SJSA1 (cell line): ENCODE measurements at regions not wholly inside any gene's neighbourhood (a gene's known extent, or its start where the extent isn't known, plus 50 kb on each side); places are given as distances from the start of the nearest gene placed in this dataset.
"Not testable (repeated sequence)": the region's sequence is repeated elsewhere in the genome, so short reads cannot be mapped to it uniquely, and the experiment has no call there.

ENCODE experiments used
- DNase-seq, 2 experiments: peaks; one replicate each; pipeline ENCODE4 v3.0.0-alpha.2; 2015 to 2020; ENCODE audit warnings: low spot score in 2 of 2, low read depth in 1 of 2
- H3K27ac ChIP-seq: fragments of 250-450 bp; sonication (Bioruptor Pico); 2 replicates; pipeline ENCODE4 v1.5.1; 2020; ENCODE audit warnings: mild to moderate bottlenecking, moderate library complexity
- H3K27me3 ChIP-seq: fragments of 250-450 bp; sonication (Bioruptor Pico); replicated peaks from 2 replicates; pipeline ENCODE4 v1.5.1; 2020; ENCODE audit warnings: mild to moderate bottlenecking, moderate library complexity
- H3K36me3 ChIP-seq: fragments of 250-450 bp; sonication (Bioruptor Pico); 2 replicates; pipeline ENCODE4 v1.5.1; 2020; ENCODE audit warnings: mild to moderate bottlenecking
- H3K4me1 ChIP-seq: fragments of 250-450 bp; sonication (Bioruptor Pico); replicated peaks from 2 replicates; pipeline ENCODE4 v1.6.1; 2021; ENCODE audit warnings: mild to moderate bottlenecking
- H3K4me3 ChIP-seq: fragments of 250-450 bp; sonication (Bioruptor Pico); 2 replicates; pipeline ENCODE4 v1.5.1; 2020; ENCODE audit warnings: mild to moderate bottlenecking
- H3K9me3 ChIP-seq: fragments of 250-450 bp; sonication (Bioruptor Pico); replicated peaks from 2 replicates; pipeline ENCODE4 v1.5.1; 2020; ENCODE audit warnings: mild to moderate bottlenecking

DNA sequence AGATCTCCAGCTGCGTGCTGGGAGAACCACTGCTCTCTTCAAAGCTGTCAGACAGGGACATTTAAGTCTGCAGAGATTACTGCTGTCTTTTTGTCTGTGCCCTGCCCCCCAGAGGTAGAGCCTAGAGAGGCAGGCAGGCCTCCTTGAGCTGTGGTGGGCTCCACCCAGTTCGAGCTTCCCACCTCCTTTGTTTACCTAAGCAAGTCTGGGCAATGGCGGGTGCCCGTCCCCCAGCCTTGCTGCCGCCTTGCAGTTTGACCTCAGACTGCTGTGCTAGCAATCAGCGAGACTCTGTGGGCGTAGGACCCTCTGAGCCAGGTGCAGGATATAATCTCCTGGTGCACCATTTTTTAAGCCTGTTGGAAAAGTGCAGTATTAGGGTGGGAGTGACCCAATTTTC lies 128.6 kb downstream of the ACTR3 start:
- H3K27ac ChIP-seq, H3K9me3 ChIP-seq, DNase-seq, H3K4me3 ChIP-seq, H3K4me1 ChIP-seq, H3K27me3 ChIP-seq, H3K36me3 ChIP-seq: not testable (repeated sequence)

DNA sequence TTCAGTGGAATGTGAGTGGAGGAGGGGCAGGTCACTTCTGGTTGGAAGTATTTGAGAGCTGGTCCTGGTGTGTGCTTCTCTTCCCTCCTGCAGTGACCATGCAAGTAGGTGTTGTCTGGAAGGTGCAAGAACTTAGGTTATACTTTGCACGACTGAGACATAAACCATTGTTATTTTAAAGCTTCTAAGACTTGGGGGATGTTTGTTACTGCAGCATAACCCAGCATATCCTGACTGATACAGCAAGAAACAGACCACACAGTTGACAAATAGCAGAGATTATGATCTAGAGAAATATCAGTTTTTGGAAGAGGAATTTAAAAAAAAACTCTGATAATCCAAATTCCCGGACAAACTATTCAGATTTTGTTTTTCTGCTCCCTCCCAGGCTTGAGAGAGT lies 130.8 kb downstream of the ACTR3 start:
- no peak for DNase-seq
- no peak overlapping the region for H3K27ac ChIP-seq
- H3K4me1 ChIP-seq: peaks cover 3% of the 10 kb centered on the region; the same call in 1 of the 2 replicates
- 0 out of 2 replicates have a peak, but pooled peaks cover 3% of the 10 kb centered on the region for H3K9me3 ChIP-seq
- H3K4me3 ChIP-seq: no peak overlapping the region
- H3K27me3 ChIP-seq: no peaks in the 10 kb centered on the region; the same call in 1 of the 2 replicates
- H3K36me3 ChIP-seq: no peaks in the 10 kb centered on the region

DNA sequence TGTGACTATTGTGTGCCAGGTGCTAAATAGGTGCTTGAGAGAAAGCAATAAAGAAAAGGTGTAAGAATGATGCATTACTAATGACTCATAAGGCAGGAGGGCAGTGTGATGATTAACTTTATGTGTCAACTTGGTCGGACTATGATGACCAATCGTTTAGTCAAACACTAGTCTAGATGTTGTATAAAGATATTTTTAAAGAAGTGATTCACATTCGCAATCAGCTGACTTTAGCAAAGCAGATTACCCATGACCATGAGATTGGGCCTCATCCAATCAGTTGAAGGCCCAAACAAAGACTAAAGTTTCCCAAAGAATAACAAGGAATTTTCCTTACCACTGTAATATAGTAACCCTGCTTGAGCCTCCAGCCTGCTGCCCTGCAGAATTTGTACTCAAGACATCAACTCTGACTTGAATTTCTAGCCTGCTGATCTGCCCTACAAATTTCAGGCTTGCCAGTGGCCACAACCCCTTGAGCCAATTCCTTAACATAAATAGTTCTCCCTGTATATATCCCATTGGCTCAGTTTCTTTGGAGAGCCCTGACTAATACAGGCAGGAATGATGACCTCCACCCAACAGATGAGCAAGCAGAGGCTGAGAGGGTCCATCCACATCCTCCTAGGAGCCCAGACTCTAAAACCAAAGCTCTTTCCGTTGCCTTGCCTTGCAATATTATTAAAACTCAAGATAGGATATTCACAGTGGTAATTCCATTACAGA lies 132.6 kb downstream of the ACTR3 start:
- H3K27ac ChIP-seq: no peak overlapping the region
- H3K4me1 ChIP-seq: peaks cover 3% of the 10 kb centered on the region; the same call in 1 of the 2 replicates
- 0 out of 2 replicates have a peak, but pooled peaks cover 3% of the 10 kb centered on the region for H3K9me3 ChIP-seq
- no peak overlapping the region for H3K4me3 ChIP-seq
- H3K36me3 ChIP-seq: no peaks in the 10 kb centered on the region
- H3K27me3 ChIP-seq: no peaks in the 10 kb centered on the region; the same call in 1 of the 2 replicates
- DNase-seq: peak in 1 of 2 experiments; percentile 34

DNA sequence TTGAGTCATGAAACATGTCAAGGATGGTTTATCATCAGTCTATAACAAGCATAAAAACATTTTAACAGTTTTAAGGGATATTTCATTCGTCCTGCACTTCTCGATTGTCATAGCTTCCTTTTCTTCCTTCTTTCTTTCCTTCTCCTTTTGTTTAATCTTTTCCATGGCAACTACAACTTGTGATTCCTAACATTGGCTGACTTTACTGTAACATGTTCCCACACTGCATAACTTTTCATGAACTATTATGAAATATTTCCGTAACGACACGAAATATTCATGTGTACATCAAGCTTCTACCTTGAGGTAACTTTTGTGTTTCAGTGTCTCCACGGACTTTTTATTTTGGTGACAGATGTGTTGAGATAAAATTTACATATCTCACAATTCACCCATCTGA lies 134.4 kb downstream of the ACTR3 start:
- no peak for DNase-seq
- H3K27ac ChIP-seq: no peak overlapping the region
- H3K4me3 ChIP-seq: no peak overlapping the region
- peaks cover 3% of the 10 kb centered on the region; the same call in 1 of the 2 replicates for H3K4me1 ChIP-seq
- no peaks in the 10 kb centered on the region for H3K36me3 ChIP-seq
- H3K27me3 ChIP-seq: no peaks in the 10 kb centered on the region; the same call in none of the 2 replicates
- H3K9me3 ChIP-seq: 0 out of 2 replicates have a peak, but pooled peaks cover 3% of the 10 kb centered on the region

DNA sequence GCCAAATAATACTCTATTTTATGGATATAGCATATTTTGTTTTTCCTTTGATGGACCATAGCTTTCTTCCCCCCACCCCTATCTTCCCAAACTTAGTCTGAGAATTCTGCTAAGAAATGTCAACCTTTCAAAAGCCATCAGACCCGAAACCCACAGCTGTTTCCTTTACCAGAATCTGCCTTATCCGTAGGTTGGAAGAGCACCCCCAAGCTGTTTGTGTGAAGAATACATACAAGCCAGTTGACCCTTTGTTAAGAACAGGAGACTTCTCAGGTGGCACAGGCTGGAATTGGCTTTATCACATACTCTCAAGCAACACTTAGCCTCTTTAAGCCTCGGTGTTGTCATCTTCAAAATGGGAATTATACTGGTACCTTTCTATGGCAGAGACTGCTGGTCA lies 135.1 kb downstream of the ACTR3 start:
- no peak for DNase-seq

DNA sequence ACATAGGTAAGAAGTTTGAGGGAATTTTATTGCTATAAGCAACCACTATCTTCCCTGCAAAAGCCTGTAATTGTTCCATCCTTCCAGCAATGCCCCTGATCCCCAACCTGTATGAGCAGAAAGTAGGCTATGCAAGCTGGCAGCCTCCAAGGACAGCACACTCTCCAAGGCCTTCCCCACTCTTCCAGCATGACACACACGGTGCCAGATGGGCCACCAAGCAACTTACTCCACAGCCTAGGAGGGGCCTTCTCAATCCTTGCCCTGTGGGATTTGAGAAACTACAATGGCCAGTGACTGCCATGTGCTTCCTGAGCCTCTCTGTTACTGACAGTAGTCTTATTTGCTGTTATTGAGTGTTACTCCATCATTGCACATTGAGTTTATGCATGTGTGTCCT lies 137.5 kb downstream of the ACTR3 start:
- DNase-seq: no peak
- H3K4me3 ChIP-seq: no peak overlapping the region
- no peaks in the 10 kb centered on the region for H3K36me3 ChIP-seq

More for the DNA sequence above, 135.1 kb downstream of the ACTR3 start:
- Histone ChIP-seq H3K4me3 (no peak overlapping the region), H3K9me3 (0 out of 2 replicates have a peak, but pooled peaks cover 3% of the 10 kb centered on the region), H3K4me1 (peaks cover 3% of the 10 kb centered on the region; the same call in 1 of the 2 replicates), H3K27ac (no peak overlapping the region), H3K27me3 (no peaks in the 10 kb centered on the region; the same call in none of the 2 replicates), H3K36me3 (no peaks in the 10 kb centered on the region)

DNA sequence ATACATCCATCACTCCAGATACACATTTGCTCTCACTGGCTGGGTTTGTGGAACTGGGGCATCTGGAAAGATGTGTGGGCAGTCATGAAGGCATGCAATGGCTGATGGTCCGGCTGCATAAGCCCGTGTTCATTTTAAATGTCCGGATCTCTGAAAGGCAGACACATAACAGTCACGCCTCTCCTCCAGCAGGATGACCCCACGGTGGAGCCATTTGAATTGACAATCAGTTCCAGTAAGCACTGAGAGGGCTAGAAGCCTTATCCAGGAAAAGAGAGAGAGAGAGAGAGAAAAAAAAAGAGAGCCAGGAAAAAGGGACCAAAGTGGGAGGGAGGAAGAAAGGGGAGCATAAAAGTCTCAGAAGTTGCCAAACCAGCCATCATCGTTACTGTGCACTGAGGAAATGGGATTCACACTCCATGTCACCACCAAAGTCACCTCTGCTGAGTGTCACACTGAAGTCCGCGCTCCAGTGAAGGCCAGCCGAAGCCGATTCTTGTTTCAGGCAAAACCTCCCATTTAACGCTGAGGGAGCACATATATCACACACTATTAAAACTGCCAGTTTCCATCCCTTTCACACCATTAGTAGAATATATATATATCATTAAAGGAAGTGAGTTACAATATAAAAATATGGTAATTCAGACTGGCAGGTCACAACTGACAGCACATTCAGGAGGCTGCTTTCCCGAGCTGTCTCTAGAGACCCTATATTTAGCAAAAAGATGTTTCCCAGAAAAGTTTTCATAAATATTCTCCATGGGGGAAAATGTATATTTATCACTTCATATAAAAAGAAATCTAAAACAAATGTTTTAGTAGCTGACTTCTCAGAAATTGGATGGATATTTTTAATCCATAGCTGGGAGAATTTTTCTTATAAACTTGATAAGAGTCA lies 142.0 kb downstream of the ACTR3 start:
- no peaks in the 10 kb centered on the region for H3K9me3 ChIP-seq
- H3K4me3 ChIP-seq: no peak overlapping the region
- no peaks in the 10 kb centered on the region for H3K4me1 ChIP-seq
- no peak overlapping the region for H3K27ac ChIP-seq
- H3K27me3 ChIP-seq: peaks cover 6% of the 10 kb centered on the region; the same call in 1 of the 2 replicates
- no peaks in the 10 kb centered on the region for H3K36me3 ChIP-seq
- no peak for DNase-seq

More for the DNA sequence above, 137.5 kb downstream of the ACTR3 start:
- Histone ChIP-seq H3K27ac (no peak overlapping the region), H3K4me1 (peaks cover 3% of the 10 kb centered on the region; the same call in 1 of the 2 replicates), H3K9me3 (no peaks in the 10 kb centered on the region), H3K27me3 (peaks cover 5% of the 10 kb centered on the region)

DNA sequence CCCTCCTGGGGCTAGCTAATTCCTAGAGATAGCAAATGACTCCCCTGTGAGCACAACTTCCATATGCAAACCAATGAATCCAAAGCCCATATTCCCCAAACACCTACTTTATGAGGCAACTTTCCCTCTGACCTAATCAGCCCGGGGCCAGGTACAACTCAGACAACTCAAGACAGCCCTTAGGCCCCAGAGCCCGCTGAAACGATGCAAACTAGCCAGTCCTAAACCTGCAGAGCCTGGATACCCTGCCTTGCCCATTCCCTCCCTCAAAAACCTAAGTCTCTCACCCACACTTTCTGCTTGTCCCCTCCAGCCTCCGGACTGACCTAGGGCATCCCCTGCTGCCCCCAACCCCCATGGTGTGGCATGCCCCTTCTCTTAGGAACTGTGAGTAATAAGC lies 142.8 kb downstream of the ACTR3 start:
- Histone ChIP-seq H3K27me3 (peaks cover 6% of the 10 kb centered on the region; the same call in 1 of the 2 replicates), H3K4me3 (no peak overlapping the region), H3K9me3 (no peaks in the 10 kb centered on the region), H3K4me1 (no peaks in the 10 kb centered on the region), H3K36me3 (no peaks in the 10 kb centered on the region), H3K27ac (no peak overlapping the region)
- no peak for DNase-seq

DNA sequence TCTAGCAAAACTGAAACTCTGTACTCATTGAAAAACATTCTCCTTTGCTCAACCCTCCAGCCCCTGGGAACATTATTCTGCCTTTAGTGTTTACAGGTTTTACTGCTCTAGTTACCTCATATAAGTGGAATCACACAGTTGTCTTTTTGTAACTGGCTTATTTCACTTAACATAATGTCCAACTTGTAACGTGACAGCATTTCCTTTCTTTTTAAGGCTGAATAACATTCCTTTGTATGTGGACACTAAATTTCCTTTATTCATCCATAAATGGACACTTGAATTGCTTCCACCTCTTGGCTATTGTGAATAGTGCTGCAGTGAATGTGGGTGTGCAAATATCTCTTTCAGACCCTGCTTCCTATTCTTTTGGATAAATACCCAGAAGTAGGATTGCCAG lies 144.9 kb downstream of the ACTR3 start:
- no peak for DNase-seq
- H3K27ac ChIP-seq: no peak overlapping the region
- H3K36me3 ChIP-seq: no peaks in the 10 kb centered on the region
- H3K27me3 ChIP-seq: peaks cover 6% of the 10 kb centered on the region; the same call in 1 of the 2 replicates
- no peak overlapping the region for H3K4me3 ChIP-seq
- no peaks in the 10 kb centered on the region for H3K4me1 ChIP-seq
- H3K9me3 ChIP-seq: no peaks in the 10 kb centered on the region

DNA sequence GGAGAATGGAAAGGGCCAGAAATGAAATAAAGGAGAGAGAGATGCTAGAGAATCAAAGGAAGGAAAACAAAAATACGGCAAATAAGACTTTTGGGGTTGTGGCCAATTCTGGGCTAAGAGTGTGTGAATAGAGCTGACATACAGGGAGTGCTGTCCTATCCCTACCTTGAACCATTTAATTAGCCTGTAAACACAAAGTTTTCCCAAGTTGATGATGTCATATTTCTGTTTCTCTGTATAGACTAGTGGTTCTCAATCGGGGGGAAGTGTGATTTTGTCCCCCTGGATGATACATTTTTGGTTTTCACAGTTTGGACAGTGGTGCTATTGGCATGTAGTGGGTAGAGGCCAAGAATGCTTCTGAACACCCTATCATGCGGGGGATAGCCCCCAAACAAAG lies 148.8 kb downstream of the ACTR3 start:
- Histone ChIP-seq H3K4me1 (no peaks in the 10 kb centered on the region), H3K4me3 (no peak overlapping the region), H3K27me3 (no peaks in the 10 kb centered on the region), H3K36me3 (no peaks in the 10 kb centered on the region), H3K9me3 (no peaks in the 10 kb centered on the region), H3K27ac (no peak overlapping the region)
- DNase-seq: no peak

DNA sequence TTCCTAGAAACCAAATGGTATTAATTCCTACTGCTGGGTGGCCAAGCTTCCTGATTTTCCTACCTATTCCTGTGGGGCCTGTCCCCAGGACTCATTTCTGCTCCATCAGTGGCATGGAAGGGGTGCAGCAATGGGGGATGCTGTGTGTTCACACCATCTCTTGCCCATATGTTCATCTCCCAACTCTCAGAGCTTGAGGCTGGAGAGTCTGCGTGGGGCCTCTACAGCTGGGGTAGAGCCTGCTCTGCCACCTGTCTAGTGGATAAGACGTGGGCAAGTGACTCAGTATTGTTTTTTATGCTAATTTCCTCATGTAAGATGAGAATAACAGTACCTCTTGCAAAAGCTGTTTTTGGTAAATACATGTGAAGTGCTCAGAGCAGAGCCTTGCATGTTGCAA lies 149.8 kb downstream of the ACTR3 start:
- H3K9me3 ChIP-seq: no peaks in the 10 kb centered on the region
- H3K4me3 ChIP-seq: no peak overlapping the region
- H3K36me3 ChIP-seq: no peaks in the 10 kb centered on the region
- no peak for DNase-seq
- H3K4me1 ChIP-seq: no peaks in the 10 kb centered on the region
- no peaks in the 10 kb centered on the region for H3K27me3 ChIP-seq
- no peak overlapping the region for H3K27ac ChIP-seq

DNA sequence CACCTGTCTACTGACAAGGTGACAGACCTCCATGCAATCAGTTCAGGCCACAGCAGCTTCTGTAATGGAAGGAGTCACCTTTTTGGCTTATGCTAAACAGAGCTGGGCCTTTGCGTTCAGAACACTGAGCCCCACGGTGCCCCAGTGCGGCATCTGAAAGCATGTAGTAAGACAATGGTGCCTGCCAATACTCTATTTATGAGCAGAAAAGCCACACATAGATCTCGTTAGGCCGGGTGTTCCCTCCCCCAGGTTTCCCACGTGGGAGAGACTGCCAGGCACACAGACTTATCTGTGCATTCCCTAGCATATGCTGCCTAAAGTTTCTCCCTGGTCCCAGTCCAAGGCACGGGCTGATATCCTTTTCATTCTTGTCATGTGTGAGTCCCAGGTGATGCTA lies 150.9 kb downstream of the ACTR3 start:
- no peak for DNase-seq
- Histone ChIP-seq H3K4me1 (no peaks in the 10 kb centered on the region), H3K9me3 (no peaks in the 10 kb centered on the region), H3K4me3 (no peak overlapping the region), H3K36me3 (no peaks in the 10 kb centered on the region), H3K27me3 (no peaks in the 10 kb centered on the region), H3K27ac (no peak overlapping the region)

DNA sequence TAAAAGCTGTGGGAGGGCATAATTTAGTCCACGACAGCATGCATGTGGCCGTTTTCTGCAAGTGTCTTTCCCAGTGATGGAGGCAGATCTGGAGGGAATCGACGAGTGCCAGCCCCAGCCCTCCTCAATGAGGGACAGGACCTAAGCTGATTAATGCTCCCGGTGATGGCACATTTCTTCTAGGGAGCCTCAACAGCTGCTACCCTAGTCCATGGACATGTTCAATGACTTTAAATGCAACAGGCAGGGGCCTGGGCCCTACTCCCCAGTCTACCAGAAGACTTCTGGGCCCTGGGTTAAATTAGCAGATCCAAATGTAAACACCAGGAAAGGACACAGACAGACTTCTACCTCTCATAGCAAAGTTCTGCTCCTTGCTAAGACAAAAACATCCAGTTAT lies 155.1 kb downstream of the ACTR3 start:
- no peak overlapping the region for H3K27ac ChIP-seq
- H3K4me1 ChIP-seq: no peaks in the 10 kb centered on the region
- H3K9me3 ChIP-seq: no peaks in the 10 kb centered on the region
- no peaks in the 10 kb centered on the region for H3K27me3 ChIP-seq
- DNase-seq: no peak
- H3K4me3 ChIP-seq: no peak overlapping the region
- H3K36me3 ChIP-seq: no peaks in the 10 kb centered on the region

DNA sequence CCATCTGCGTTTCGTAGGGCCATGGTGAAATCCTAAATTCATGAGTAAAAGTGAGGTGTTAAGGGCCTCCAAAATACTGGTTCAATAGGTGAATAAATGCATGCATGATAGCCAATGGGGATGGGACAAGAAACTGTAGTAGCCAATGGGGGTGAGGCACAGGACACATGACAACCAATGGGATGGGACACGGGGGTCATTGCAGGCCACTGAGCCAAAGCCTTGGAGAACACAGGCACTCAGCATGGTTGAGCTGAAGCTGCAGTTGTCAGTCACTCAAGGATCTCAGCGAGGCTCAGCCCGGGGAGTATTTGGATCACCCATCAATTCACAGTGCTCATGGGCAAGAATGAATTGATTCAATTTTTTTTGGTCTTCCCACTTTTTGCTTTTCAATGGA lies 156.5 kb downstream of the ACTR3 start:
- no peaks in the 10 kb centered on the region for H3K27me3 ChIP-seq
- no peaks in the 10 kb centered on the region for H3K9me3 ChIP-seq
- H3K4me1 ChIP-seq: no peaks in the 10 kb centered on the region
- DNase-seq: no peak
- H3K27ac ChIP-seq: no peak overlapping the region
- no peaks in the 10 kb centered on the region for H3K36me3 ChIP-seq
- no peak overlapping the region for H3K4me3 ChIP-seq
